ENCODE measurements at regions not wholly inside any gene's neighbourhood (a gene's known extent, or its start where the extent isn't known, plus 50 kb on each side); places are given as distances from the start of the nearest gene placed in this dataset.

DNA sequence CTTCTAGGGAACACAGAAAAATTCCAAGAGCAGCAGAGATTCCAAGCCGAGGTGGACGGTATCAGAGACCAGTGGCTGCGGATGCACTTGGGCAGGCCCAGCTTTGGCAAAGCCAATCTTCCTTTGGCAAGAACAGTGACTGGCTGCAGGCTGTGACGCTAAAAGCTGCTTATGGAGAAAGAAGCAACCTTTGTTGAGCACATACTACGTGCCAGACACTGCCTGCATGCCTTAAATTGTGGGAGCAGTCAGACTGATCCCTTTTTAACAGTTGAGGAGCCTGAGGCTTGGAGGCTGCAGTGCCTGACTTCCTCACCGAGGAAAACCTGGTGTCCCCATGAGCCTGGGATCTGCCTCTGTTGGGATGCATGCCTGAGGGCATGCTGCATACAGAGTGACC, 69.0 kb upstream of the AMZ2 start:
- no peaks in the 10 kb centered on the region for H3K36me3 ChIP-seq
- no peaks in the 10 kb centered on the region for H3K4me1 ChIP-seq
- ATAC-seq, result no peak
- H3K9me3 ChIP-seq, result no peaks in the 10 kb centered on the region
- H3K4me3 ChIP-seq, result no peak overlapping the region
- intact Hi-C loops (cut with DNase I), result no loop called here
- no peaks in the 10 kb centered on the region for H3K27me3 ChIP-seq
- TF ChIP-seq, protein P1, sequence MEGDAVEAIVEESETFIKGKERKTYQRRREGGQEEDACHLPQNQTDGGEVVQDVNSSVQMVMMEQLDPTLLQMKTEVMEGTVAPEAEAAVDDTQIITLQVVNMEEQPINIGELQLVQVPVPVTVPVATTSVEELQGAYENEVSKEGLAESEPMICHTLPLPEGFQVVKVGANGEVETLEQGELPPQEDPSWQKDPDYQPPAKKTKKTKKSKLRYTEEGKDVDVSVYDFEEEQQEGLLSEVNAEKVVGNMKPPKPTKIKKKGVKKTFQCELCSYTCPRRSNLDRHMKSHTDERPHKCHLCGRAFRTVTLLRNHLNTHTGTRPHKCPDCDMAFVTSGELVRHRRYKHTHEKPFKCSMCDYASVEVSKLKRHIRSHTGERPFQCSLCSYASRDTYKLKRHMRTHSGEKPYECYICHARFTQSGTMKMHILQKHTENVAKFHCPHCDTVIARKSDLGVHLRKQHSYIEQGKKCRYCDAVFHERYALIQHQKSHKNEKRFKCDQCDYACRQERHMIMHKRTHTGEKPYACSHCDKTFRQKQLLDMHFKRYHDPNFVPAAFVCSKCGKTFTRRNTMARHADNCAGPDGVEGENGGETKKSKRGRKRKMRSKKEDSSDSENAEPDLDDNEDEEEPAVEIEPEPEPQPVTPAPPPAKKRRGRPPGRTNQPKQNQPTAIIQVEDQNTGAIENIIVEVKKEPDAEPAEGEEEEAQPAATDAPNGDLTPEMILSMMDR (IDR thresholded peaks at IDR 0.05), result no peak
- no peak overlapping the region for H3K27ac ChIP-seq
- DNase-seq, result no peak

DNA sequence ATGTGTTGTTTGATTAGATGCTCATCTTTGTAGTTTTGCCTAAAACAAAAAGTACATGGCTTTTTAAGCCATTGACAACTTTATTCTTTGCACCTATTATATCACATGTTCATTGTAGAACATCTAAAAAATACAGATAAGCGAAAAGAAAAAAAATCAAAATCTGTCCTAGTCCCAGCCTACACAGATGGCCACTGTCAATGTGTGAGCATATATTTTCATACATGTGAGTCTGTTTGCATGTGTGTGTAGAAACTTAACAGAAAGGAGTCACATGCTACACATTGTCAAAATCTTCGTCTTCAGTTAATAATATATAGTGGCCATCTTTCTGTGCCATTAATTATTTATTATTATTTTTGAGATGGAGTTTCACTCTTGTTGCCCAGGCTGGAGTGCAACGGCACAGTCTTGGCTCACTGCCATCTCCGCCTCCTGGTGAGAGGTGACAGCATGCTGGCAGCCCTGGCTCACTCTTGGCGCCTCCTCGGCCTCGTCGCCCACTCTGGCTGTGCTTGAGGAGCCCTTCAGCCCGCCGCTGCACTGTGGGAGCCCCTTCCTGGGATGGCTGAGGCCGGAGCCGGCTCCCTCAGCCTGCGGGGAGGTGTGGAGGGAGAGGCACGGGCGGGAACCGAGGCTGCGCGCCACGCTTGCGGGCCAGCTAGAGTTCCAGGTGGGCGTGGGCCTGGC, 68.5 kb upstream of the AMZ2 start:
- Histone ChIP-seq H3K27ac (no peak overlapping the region), H3K27me3 (no peaks in the 10 kb centered on the region), H3K9me3 (no peaks in the 10 kb centered on the region), H3K36me3 (no peaks in the 10 kb centered on the region), H3K4me1 (no peaks in the 10 kb centered on the region), H3K4me3 (no peak overlapping the region)
- DNase-seq (no peak), ATAC-seq (no peak)
- TF ChIP-seq, protein P1 (IDR thresholded peaks at IDR 0.05), result no peak
- intact Hi-C loops (cut with DNase I), result no loop called here

- no peak for DNase-seq
- Histone ChIP-seq H3K27ac (no peak overlapping the region), H3K4me1 (no peaks in the 10 kb centered on the region), H3K36me3 (no peaks in the 10 kb centered on the region), H3K27me3 (no peaks in the 10 kb centered on the region), H3K9me3 (no peaks in the 10 kb centered on the region), H3K4me3 (no peak overlapping the region)
- intact Hi-C loops (cut with DNase I), result no loop called here
- TF ChIP-seq, protein P1 (IDR thresholded peaks at IDR 0.05), result no peak
- ATAC-seq, result no peak
Observed at GRCh38 chr17:68179926-68180285, 67.9 kb upstream of the AMZ2 start.

DNA sequence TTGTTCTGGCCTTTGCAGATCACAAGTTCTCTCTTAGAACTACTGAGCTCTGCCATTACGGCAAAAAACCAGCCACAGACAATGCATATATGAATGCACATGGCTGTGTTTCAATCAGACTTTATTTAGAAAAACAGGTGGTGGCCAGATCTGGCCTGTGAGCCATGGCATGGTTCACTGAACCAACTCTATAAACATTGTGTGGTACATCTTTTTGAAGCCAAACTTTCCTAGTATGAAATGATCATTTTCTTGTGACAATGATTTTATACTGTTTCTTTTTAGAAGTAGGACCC, 65.9 kb upstream of the AMZ2 start:
- H3K27me3 ChIP-seq, result no peaks in the 10 kb centered on the region
- no peak for DNase-seq
- H3K36me3 ChIP-seq, result no peaks in the 10 kb centered on the region
- H3K4me3 ChIP-seq, result peak overlapping the region; percentile 30
- ATAC-seq, result no peak
- intact Hi-C loops (cut with DNase I), result no loop called here
- no peak overlapping the region for H3K27ac ChIP-seq
- H3K4me1 ChIP-seq, result no peaks in the 10 kb centered on the region
- no peaks in the 10 kb centered on the region for H3K9me3 ChIP-seq
- TF ChIP-seq, protein P1 (IDR thresholded peaks at IDR 0.05), result no peak

GRCh38 chr17:68182940-68183551, 64.8 kb upstream of the AMZ2 start:
- no peak for DNase-seq
- Histone ChIP-seq H3K27ac (no peak overlapping the region), H3K4me3 (no peak overlapping the region), H3K9me3 (no peaks in the 10 kb centered on the region), H3K4me1 (no peaks in the 10 kb centered on the region), H3K36me3 (no peaks in the 10 kb centered on the region), H3K27me3 (no peaks in the 10 kb centered on the region)
- peak; percentile 37 for ATAC-seq
- TF ChIP-seq, protein P1 (IDR thresholded peaks at IDR 0.05), result no peak
- intact Hi-C loops (cut with DNase I), result no loop called here
